DND-41 (cell line): ENCODE measurements at regions not wholly inside any gene's neighbourhood (a gene's known extent, or its start where the extent isn't known, plus 50 kb on each side); places are given as distances from the start of the nearest gene placed in this dataset.
"Not testable (repeated sequence)": the region's sequence is repeated elsewhere in the genome, so short reads cannot be mapped to it uniquely, and the experiment has no call there.

ENCODE experiments used
- ATAC-seq: fragments of 200-7000 bp; cut with Tn5 transposase; 3 replicates; pipeline ENCODE4 v1.9.1; 2021; ENCODE audit warnings: low read depth; ENCODE audit not compliant: insufficient read depth
- DNase-seq: peaks from one replicate; pipeline ENCODE4 v3.0.0-alpha.2; 2020
- H2AFZ ChIP-seq: 2 replicates; pipeline ENCODE4 v1.6.0; 2012; ENCODE audit warnings: low read depth, low read length
- H3K27ac ChIP-seq: 2 replicates; pipeline ENCODE4 v1.5.1; 2012; ENCODE audit warnings: low read length, inconsistent platforms
- H3K27me3 ChIP-seq: fragments of 200-600 bp; sonication (generic); 2 replicates; pipeline ENCODE4 v1.6.0; 2012; ENCODE audit warnings: low read length, mild to moderate bottlenecking, inconsistent platforms; ENCODE audit not compliant: insufficient read depth, poor library complexity
- H3K36me3 ChIP-seq: 2 replicates; pipeline ENCODE4 v1.5.1; 2012; ENCODE audit warnings: low read length, inconsistent platforms; ENCODE audit not compliant: insufficient read depth
- H3K4me1 ChIP-seq: 2 replicates; pipeline ENCODE4 v1.5.1; 2012; ENCODE audit warnings: mild to moderate bottlenecking, low read length; ENCODE audit not compliant: insufficient read depth
- H3K4me2 ChIP-seq: 2 replicates; pipeline ENCODE4 v1.6.0; 2012; ENCODE audit warnings: mild to moderate bottlenecking, moderate library complexity, low read length, inconsistent platforms; ENCODE audit not compliant: insufficient read depth
- H3K4me3 ChIP-seq, 2 experiments: fragments of 200-600 bp in 1 of 2; shearing (Covaris generic) in 1 of 2; 2 replicates each; pipeline ENCODE4 v1.5.1; 2012 to 2016; ENCODE audit warnings: inconsistent platforms in 2 of 2, low read length in 2 of 2, mild to moderate bottlenecking in 2 of 2, low read depth in 1 of 2, moderate library complexity in 1 of 2
- H3K79me2 ChIP-seq: 2 replicates; pipeline ENCODE4 v1.6.0; 2012; ENCODE audit warnings: low read length, inconsistent platforms; ENCODE audit not compliant: insufficient read depth
- H3K9ac ChIP-seq: 2 replicates; pipeline ENCODE4 v1.6.0; 2012; ENCODE audit warnings: low read depth, mild to moderate bottlenecking, inconsistent platforms, low read length, moderate library complexity
- H3K9me3 ChIP-seq: 2 replicates; pipeline ENCODE4 v1.5.1; 2012; ENCODE audit warnings: low read length, moderate library complexity, mild to moderate bottlenecking, inconsistent platforms; ENCODE audit not compliant: insufficient read depth, severe bottlenecking
- H4K20me1 ChIP-seq: 2 replicates; pipeline ENCODE4 v1.6.0; 2012; ENCODE audit warnings: low read length; ENCODE audit not compliant: insufficient read depth
- CTCF ChIP-seq: IDR thresholded peaks from 2 replicates; pipeline ENCODE4 v1.5.1; 2012; ENCODE audit warnings: borderline replicate concordance, low read length, moderate library complexity, mild to moderate bottlenecking; ENCODE audit not compliant: poor library complexity, severe bottlenecking; ENCODE audit errors: extremely low read depth
- EZH2 ChIP-seq: IDR thresholded peaks from 3 replicates; pipeline ENCODE4 v1.6.1; 2012; ENCODE audit warnings: borderline replicate concordance, low read depth, mild to moderate bottlenecking, moderate library complexity, low read length, inconsistent platforms; ENCODE audit not compliant: severe bottlenecking

DNA sequence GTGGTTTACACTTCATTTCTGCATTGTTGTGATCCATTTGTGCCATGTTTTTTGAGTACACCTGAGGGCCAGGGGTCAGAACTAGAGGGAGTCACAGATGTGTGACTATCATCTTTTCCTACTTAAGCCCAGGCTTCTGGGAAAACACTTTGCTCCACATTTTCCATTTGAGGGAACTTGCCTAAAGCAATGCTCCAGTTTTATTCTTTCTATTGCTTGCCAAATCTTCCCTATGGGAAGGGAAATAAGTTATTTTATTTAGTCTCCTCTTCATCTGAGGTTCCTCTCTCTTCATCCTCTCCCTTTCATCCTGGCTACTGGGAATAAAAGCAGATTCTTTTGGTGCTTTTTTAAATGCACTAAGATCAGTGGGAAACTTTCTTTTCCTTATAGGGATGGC, 179.9 kb upstream of the PRSS58 start:
- ATAC-seq, result no peak
- no peak for TF ChIP-seq CTCF
- no peak for TF ChIP-seq EZH2
- H3K4me2 ChIP-seq, result peak overlapping the region; percentile 2; the same call in 1 of the 2 replicates
- peak overlapping the region; percentile 97 for H3K27ac ChIP-seq
- H2AFZ ChIP-seq, result no peak overlapping the region; the same call in 1 of the 2 replicates
- peaks cover 99% of the 10 kb centered on the region for H3K4me1 ChIP-seq
- H3K79me2 ChIP-seq, result peaks cover 13% of the 10 kb centered on the region; the same call in 1 of the 2 replicates
- H3K4me3 ChIP-seq, result no peak overlapping the region
- no peaks in the 10 kb centered on the region for H3K9me3 ChIP-seq
- H4K20me1 ChIP-seq, result no peaks in the 10 kb centered on the region
- no peak for DNase-seq
- peak overlapping the region; percentile 72 for H3K9ac ChIP-seq
- H3K36me3 ChIP-seq, result no peaks in the 10 kb centered on the region
- H3K27me3 ChIP-seq, result no peaks in the 10 kb centered on the region

GRCh38 chr7:142436601-142437000, 178.7 kb upstream of the PRSS58 start:
- Histone ChIP-seq H2AFZ (no peak overlapping the region), H3K79me2 (peaks cover 13% of the 10 kb centered on the region; the same call in 1 of the 2 replicates), H3K27ac (peak overlapping the region; percentile 97), H3K9me3 (no peaks in the 10 kb centered on the region), H3K9ac (peak overlapping the region; percentile 72), H3K27me3 (no peaks in the 10 kb centered on the region), H3K36me3 (no peaks in the 10 kb centered on the region), H3K4me3 (no peak overlapping the region; a peak in 1 of 4 replicates), H3K4me1 (peaks cover 88% of the 10 kb centered on the region), H4K20me1 (no peaks in the 10 kb centered on the region), H3K4me2 (no peak overlapping the region)
- TF ChIP-seq CTCF (no peak), EZH2 (no peak)
- no peak for ATAC-seq
- DNase-seq, result no peak

- ATAC-seq, H3K9me3 ChIP-seq, DNase-seq, H3K27me3 ChIP-seq, H3K36me3 ChIP-seq, H4K20me1 ChIP-seq, H2AFZ ChIP-seq: not testable (repeated sequence)
- Histone ChIP-seq H3K4me2 (peak overlapping the region; percentile 64), H3K27ac (peak overlapping the region; percentile 97), H3K4me1 (peaks cover 78% of the 10 kb centered on the region), H3K79me2 (peaks cover 13% of the 10 kb centered on the region; the same call in 1 of the 2 replicates), H3K4me3 (peak overlapping the region in 1 of 2 experiments; percentile 56; a peak in 1 of 4 replicates), H3K9ac (peak overlapping the region; percentile 72)
Measured at GRCh38 chr7:142435606-142436005, 177.7 kb upstream of the PRSS58 start.

DNA sequence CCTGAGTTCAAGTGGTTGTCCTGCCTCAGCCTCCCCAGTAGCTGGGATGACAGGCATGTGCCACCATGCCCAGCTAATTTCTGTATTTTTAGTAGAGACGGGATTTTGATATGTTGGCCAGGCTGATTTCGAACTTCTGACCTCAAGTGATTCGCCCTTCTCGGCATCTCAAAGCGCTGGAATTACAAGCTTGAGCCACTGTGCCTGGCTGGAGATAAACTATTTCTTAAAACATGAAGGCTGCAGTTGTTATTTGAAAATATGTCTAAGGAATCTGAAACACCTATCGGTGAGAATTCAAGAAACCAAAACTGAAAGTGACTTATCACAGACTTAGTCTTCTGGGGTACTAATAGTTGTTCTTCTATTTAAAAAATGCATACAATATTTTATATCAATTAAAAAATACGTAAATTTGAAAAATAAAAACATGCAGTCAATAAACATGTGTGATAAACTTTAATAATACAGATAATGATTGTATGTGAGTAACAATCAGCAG, 176.9 kb upstream of the PRSS58 start:
- Histone ChIP-seq H3K36me3 (no peaks in the 10 kb centered on the region), H3K79me2 (peaks cover 13% of the 10 kb centered on the region; the same call in 1 of the 2 replicates), H3K4me3 (peak overlapping the region; percentile 8 to 56; a peak in 3 of 4 replicates), H2AFZ (peak overlapping the region; percentile 43; the same call in 1 of the 2 replicates), H3K9ac (peak overlapping the region; percentile 72), H3K4me1 (peaks cover 69% of the 10 kb centered on the region), H3K9me3 (no peaks in the 10 kb centered on the region), H4K20me1 (no peaks in the 10 kb centered on the region), H3K27ac (peak overlapping the region; percentile 97), H3K4me2 (peak overlapping the region; percentile 64), H3K27me3 (no peaks in the 10 kb centered on the region)
- no peak for TF ChIP-seq CTCF
- TF ChIP-seq EZH2, result no peak
- DNase-seq (no peak), ATAC-seq (peak; percentile 34)

DNA sequence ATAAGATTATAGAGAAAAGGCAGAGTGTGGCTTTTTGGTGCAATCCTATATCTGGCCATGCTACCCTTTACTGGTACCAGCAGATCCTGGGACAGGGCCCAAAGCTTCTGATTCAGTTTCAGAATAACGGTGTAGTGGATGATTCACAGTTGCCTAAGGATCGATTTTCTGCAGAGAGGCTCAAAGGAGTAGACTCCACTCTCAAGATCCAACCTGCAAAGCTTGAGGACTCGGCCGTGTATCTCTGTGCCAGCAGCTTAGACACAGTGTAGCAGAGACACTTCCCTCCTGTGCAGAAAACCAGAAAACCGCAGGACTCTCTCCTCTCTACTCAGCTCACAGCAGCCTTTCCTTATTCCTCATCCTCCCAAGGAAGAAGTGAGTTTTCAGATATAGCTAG, 176.3 kb upstream of the PRSS58 start:
- H3K4me1 ChIP-seq, result peaks cover 63% of the 10 kb centered on the region
- not testable (repeated sequence) for H3K9me3 ChIP-seq, H3K36me3 ChIP-seq, H3K27me3 ChIP-seq, H2AFZ ChIP-seq, H4K20me1 ChIP-seq
- peak overlapping the region; percentile 64 for H3K4me2 ChIP-seq
- ATAC-seq, result peak; percentile 96
- H3K27ac ChIP-seq, result peak overlapping the region; percentile 97
- DNase-seq, result peak; percentile 66
- peaks cover 13% of the 10 kb centered on the region; the same call in 1 of the 2 replicates for H3K79me2 ChIP-seq
- H3K4me3 ChIP-seq, result peak overlapping the region; percentile 8 to 56; a peak in 3 of 4 replicates
- peak overlapping the region; percentile 72 for H3K9ac ChIP-seq
